ENCODE measurements at regions not wholly inside any gene's neighbourhood (a gene's known extent, or its start where the extent isn't known, plus 50 kb on each side); places are given as distances from the start of the nearest gene placed in this dataset.

DNA sequence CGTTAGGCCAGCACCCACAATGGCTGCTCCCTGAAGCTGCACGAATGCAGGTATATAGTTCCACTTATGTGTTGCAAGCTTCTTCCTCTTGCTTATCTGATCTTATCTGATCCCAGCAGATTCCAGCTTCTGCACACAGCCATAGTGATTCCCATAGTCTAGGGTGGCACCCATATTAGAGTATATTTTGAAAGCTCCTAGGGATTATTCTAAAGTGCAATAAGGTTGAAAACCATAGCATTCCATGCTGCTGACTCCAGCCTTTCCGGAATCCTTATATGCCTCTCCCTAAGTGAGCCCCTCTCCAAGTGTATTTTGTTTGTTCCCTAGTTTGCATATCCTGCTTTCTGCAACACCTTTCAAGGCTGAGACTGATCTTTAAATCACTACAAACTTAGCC lies 432.0 kb downstream of the SETD4 start:
- TF ChIP-seq TAF1 (IDR thresholded peaks at IDR 0.05; ENCODE audit: borderline replicate concordance, low read depth, low read length) (no peak), POLR2AphosphoS5 (IDR thresholded peaks at IDR 0.05; ENCODE audit: low read depth, low read length) (no peak), POLR2A (IDR thresholded peaks at IDR 0.05; ENCODE audit: low read depth, low read length) (no peak)

Measured in GM12892 (cell line).